ENCODE measurements at regions not wholly inside any gene's neighbourhood (a gene's known extent, or its start where the extent isn't known, plus 50 kb on each side); places are given as distances from the start of the nearest gene placed in this dataset.

DNA sequence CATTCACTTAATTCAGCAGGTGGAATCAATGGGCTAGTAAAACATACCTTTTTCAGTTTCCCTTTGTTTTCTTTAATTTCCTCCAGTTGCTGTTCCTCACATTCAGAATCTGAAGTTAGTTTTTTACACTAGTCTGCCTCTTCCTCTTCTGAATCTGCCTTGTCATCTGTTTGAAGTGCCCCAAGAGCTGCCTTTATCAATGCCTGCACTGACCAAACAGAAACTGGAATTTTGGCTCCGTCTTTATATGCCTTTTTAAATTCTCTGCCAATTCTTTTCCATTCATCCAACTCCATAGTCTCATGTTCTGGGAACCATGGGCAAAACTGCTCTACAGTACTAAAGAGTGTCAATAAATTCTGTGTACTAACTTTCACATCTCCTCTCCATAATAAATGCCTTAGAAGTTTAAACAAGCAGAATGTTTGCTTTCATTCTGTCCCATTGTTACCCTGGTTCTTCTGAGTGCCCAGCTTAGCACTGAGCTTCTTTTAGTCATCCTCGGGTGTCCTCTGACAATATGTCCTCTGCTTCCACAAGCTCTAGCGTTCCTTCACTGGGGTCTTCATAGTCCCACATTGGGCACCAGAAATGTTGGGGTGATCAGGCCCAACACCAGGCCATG lies 154.2 kb downstream of the ZNF486 start:
- Histone ChIP-seq H3K4me3 (no peak overlapping the region), H3K27ac (no peak overlapping the region), H3K27me3 (peaks cover 0 to 3% (median 0%) of the 10 kb centered on the region in 7 donors), H3K4me1 (no peaks in the 10 kb centered on the region), H3K36me3 (no peaks in the 10 kb centered on the region), H3K9me3 (peaks cover 0 to 5% (median 0%) of the 10 kb centered on the region in 11 donors)
- TF ChIP-seq, protein P1, sequence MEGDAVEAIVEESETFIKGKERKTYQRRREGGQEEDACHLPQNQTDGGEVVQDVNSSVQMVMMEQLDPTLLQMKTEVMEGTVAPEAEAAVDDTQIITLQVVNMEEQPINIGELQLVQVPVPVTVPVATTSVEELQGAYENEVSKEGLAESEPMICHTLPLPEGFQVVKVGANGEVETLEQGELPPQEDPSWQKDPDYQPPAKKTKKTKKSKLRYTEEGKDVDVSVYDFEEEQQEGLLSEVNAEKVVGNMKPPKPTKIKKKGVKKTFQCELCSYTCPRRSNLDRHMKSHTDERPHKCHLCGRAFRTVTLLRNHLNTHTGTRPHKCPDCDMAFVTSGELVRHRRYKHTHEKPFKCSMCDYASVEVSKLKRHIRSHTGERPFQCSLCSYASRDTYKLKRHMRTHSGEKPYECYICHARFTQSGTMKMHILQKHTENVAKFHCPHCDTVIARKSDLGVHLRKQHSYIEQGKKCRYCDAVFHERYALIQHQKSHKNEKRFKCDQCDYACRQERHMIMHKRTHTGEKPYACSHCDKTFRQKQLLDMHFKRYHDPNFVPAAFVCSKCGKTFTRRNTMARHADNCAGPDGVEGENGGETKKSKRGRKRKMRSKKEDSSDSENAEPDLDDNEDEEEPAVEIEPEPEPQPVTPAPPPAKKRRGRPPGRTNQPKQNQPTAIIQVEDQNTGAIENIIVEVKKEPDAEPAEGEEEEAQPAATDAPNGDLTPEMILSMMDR (IDR thresholded peaks at IDR 0.05): no peak
- ATAC-seq (no peak), DNase-seq (no peak)
- intact Hi-C loops (cut with DNase I): no loop called here
- 81% methylated on average over 3 of the region's 3 CpGs for WGBS, 2 donors

DNA sequence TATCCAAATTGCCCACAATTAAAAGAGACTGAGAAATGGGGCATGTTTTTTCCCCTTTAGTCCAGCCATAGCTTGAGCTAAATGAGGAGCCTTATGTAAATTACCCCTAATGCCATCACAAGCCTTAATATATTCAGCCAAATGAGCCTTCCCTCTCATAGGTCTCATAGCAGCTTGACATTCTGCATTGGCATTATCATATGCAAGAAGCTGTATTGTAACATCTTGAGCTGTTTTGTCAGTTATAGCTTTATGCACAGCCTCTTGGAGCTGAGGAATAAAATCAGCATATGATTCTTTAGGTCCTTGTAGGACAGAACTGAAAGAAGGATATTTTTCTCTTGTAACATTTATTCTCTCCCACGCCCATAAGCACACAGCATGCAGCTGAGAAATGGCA lies 153.2 kb downstream of the ZNF486 start:
- WGBS, 2 donors: 66 to 75% methylated on average over 1 of the region's 1 CpG
- TF ChIP-seq, protein P1 (IDR thresholded peaks at IDR 0.05): no peak

DNA sequence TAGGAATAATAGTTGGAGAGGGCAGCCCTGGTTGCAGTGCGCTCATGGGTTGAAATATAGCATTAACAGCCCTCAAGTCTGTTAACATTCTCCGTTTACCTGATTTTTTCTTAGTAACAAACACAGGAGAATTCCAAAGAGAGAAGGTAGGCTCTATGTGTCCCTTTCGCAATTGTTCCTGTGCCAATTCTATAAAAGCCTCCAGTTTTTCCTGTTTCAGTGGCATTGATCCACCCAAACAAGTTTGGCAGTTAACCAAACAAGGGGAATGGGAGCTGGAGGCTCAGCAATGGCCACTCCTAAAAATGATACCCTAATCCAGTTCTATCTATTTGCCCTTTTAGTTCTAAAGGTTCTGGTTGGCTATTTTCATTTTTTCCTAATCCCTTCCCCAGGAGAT lies 151.6 kb downstream of the ZNF486 start:
- intact Hi-C loops (cut with DNase I): no loop called here
- Histone ChIP-seq H3K27me3 (peaks cover 0 to 3% (median 0%) of the 10 kb centered on the region in 7 donors), H3K4me3 (no peak overlapping the region), H3K4me1 (no peaks in the 10 kb centered on the region), H3K36me3 (no peaks in the 10 kb centered on the region), H3K9me3 (peaks cover 0 to 6% (median 0%) of the 10 kb centered on the region in 11 donors), H3K27ac (no peak overlapping the region)
- no peak for ATAC-seq
- no peak for DNase-seq
- 78 to 88% methylated on average over 3 of the region's 3 CpGs for WGBS, 2 donors
- TF ChIP-seq, protein P1 (IDR thresholded peaks at IDR 0.05): no peak

More for the DNA sequence above, 153.2 kb downstream of the ZNF486 start:
- ATAC-seq: no peak
- intact Hi-C loops (cut with DNase I): no loop called here
- peaks cover 0 to 5% (median 0%) of the 10 kb centered on the region in 11 donors for H3K9me3 ChIP-seq
- H3K4me3 ChIP-seq: no peak overlapping the region
- H3K27ac ChIP-seq: no peak overlapping the region
- no peak for DNase-seq
- no peaks in the 10 kb centered on the region for H3K36me3 ChIP-seq
- no peaks in the 10 kb centered on the region for H3K4me1 ChIP-seq
- H3K27me3 ChIP-seq: peaks cover 0 to 3% (median 0%) of the 10 kb centered on the region in 7 donors

DNA sequence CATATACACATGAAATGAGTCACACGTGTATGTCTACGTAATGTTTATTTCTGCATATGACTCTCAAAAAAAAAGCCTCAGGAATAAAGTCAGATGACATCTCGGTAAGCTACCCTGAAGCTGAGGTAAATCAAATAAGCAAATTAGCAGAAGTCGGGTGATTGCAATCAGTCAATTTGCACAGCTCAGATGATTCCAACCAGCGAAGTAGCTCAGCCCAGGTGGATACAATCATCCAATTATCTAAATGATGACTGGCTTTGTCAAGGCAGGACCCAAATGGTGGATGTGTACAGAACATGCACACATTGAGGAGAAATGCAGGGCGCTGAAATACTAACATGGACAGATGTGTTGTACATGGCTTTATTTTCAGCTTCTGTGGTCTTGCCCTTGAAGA lies 148.5 kb downstream of the ZNF486 start:
- Histone ChIP-seq H3K4me1 (no peaks in the 10 kb centered on the region), H3K27ac (no peak overlapping the region), H3K36me3 (no peaks in the 10 kb centered on the region), H3K4me3 (no peak overlapping the region), H3K27me3 (peaks cover 0 to 3% (median 0%) of the 10 kb centered on the region in 7 donors), H3K9me3 (peaks cover 0 to 18% (median 0%) of the 10 kb centered on the region in 11 donors)
- 74 to 76% methylated on average over 6 of the region's 6 CpGs for WGBS, 2 donors
- intact Hi-C loops (cut with DNase I): no loop called here
- no peak for ATAC-seq
- no peak for DNase-seq
- TF ChIP-seq, protein P1 (IDR thresholded peaks at IDR 0.05): no peak

All from heart right ventricle (tissue), 16 donors.